Testis (tissue), 2 donors: ENCODE measurements at regions not wholly inside any gene's neighbourhood (a gene's known extent, or its start where the extent isn't known, plus 50 kb on each side); places are given as distances from the start of the nearest gene placed in this dataset.

Experiments used
- CTCF ChIP-seq, 3 experiments: fragments of 450-650 bp in 2 of 3; fragments of 200-600 bp in 1 of 3; sonication (generic) in 1 of 3; IDR thresholded peaks; one replicate each; pipeline ENCODE4 v1.5.1; 2016 to 2019; ENCODE audit warnings: antibody characterized with exemption in 3 of 3, mild to moderate bottlenecking in 2 of 3, moderate library complexity in 1 of 3
- POLR2A ChIP-seq: fragments of 450-650 bp; IDR thresholded peaks from one replicate; pipeline ENCODE4 v1.6.1; 2017; ENCODE audit warnings: antibody characterized with exemption, mild to moderate bottlenecking, moderate library complexity

- TF ChIP-seq CTCF (IDR thresholded peaks at IDR 0.05) (no peak), POLR2A (no peak)
Measured at GRCh38 chr11:23138761-23139160, 278.5 kb upstream of the CCDC179 start.
